ENCODE measurements at regions not wholly inside any gene's neighbourhood (a gene's known extent, or its start where the extent isn't known, plus 50 kb on each side); places are given as distances from the start of the nearest gene placed in this dataset.

DNA sequence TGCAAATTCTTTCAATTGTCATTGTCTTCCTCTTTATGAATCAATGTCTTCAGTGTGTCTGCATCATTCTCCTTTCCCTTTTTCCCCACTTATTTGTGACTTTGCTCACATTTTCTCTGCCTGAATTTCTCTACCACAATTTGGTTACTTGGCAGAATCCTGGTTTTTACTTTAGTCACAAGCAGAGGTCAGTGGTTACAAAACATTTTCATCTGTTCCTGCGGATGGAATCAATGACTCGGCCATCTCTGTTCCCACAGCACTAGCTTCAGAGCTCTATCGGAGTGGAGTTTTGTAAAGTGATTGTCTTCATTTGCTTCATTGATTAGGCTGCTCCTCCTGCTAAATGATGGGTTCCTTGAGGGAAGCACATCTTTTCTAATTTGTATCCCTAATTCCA is 501.3 kb upstream of the AADAT start:
- no TSS peak for BruUV-seq (replicated peaks)
- Histone ChIP-seq H3K9ac (ENCODE audit: insufficient read depth in 1 of 2, low read depth in 2 of 2, low read length in 2 of 2) (no peak overlapping the region), H3K4me1 (replicated peaks in 1 of 2; ENCODE audit: control insufficient read depth in 2 of 2, insufficient read depth in 2 of 2, low read length in 2 of 2) (no peaks in the 10 kb centered on the region), H3K27me3 (ENCODE audit: control insufficient read depth in 2 of 2, insufficient read depth in 2 of 2, low read length in 2 of 2) (no peaks in the 10 kb centered on the region), H2AFZ (ENCODE audit: low read depth, low read length) (no peak overlapping the region), H3K4me3 (no peak overlapping the region), H3K36me3 (ENCODE audit: control insufficient read depth, insufficient read depth, low read length) (no peaks in the 10 kb centered on the region), H3K79me2 (ENCODE audit: control insufficient read depth, insufficient read depth, low read length) (no peaks in the 10 kb centered on the region), H3K9me1 (ENCODE audit: control insufficient read depth, insufficient read depth, low read length) (no peaks in the 10 kb centered on the region), H3K9me3 (replicated peaks; ENCODE audit: control insufficient read depth, insufficient read depth, low read depth, low read length) (no peaks in the 10 kb centered on the region; the same call in 1 of the 2 replicates), H3K4me2 (ENCODE audit: insufficient read depth, low read length) (no peak overlapping the region), H3K27ac (ENCODE audit: extremely low read depth, low read depth, low read length) (no peak overlapping the region), H4K20me1 (replicated peaks; ENCODE audit: control insufficient read depth, insufficient read depth, low read length) (no peaks in the 10 kb centered on the region)
- in situ Hi-C loops (cut with MboI) (no loop called here), intact Hi-C loops (cut with micrococcal nuclease) (no loop called here)
- ChIA-PET POLR2A (no interaction called here), CTCF (ENCODE audit: low intra/inter-chr PET ratio) (no interaction called here)
- no peak for FAIRE-seq
- DNase-seq (ENCODE audit: extremely low read depth in 1 of 4, low spot score in 3 of 4) = no peak
- no peak for ATAC-seq
- WGBS (ENCODE audit: insufficient coverage, low coverage, missing lambda C conversion rate) = 0% methylated on average over 3 of the region's 3 CpGs
- TF ChIP-seq MAFG (tag; conservative IDR thresholded peaks at IDR 0.05) (no peak), ZNF561 (CRISPR knock-in tag; conservative IDR thresholded peaks at IDR 0.05) (no peak), SMARCA4 (IDR thresholded peaks at IDR 0.05) (no peak)

DNA sequence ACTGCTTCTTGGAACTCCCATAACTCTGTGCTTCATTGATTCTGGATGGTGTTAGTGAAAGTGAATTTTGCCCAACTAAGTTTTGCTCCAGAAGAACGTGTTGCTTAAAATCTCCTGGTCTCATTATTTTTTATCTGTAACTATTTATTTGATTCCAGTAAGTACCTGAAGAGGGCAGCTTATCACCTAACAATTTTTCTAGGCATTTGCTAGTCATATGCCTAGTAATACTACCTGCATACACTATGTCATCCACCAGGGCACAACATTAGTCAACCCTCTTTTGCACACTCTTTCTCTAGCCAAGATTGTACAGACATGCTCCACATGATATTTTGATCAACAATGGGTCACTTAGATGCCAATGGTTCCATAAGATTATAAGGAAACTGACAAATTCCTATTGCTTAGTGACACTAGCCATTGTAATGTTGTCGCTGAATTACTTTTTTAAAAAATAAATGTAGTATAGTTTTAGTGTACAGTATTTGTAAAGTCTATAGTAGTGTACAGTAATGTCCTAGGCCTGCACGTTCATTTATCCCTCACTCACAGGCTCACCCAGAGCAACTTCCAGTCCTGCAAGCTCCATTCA is 499.9 kb upstream of the AADAT start:
- intact Hi-C loops (cut with micrococcal nuclease) = no loop called here
- CTCF ChIA-PET (ENCODE audit: low intra/inter-chr PET ratio) = no interaction called here
- ATAC-seq = no peak
- Histone ChIP-seq H3K4me3 (no peak overlapping the region), H3K9ac (ENCODE audit: insufficient read depth in 1 of 2, low read depth in 2 of 2, low read length in 2 of 2) (no peak overlapping the region), H3K4me2 (ENCODE audit: insufficient read depth, low read length) (no peak overlapping the region), H3K36me3 (ENCODE audit: control insufficient read depth, insufficient read depth, low read length) (no peaks in the 10 kb centered on the region), H3K27me3 (ENCODE audit: control insufficient read depth in 2 of 2, insufficient read depth in 2 of 2, low read length in 2 of 2) (no peaks in the 10 kb centered on the region), H3K4me1 (replicated peaks in 1 of 2; ENCODE audit: control insufficient read depth in 2 of 2, insufficient read depth in 2 of 2, low read length in 2 of 2) (no peaks in the 10 kb centered on the region), H3K9me1 (ENCODE audit: control insufficient read depth, insufficient read depth, low read length) (no peaks in the 10 kb centered on the region), H3K79me2 (ENCODE audit: control insufficient read depth, insufficient read depth, low read length) (no peaks in the 10 kb centered on the region), H3K27ac (ENCODE audit: extremely low read depth, low read depth, low read length) (no peak overlapping the region), H4K20me1 (replicated peaks; ENCODE audit: control insufficient read depth, insufficient read depth, low read length) (no peaks in the 10 kb centered on the region), H3K9me3 (replicated peaks; ENCODE audit: control insufficient read depth, insufficient read depth, low read depth, low read length) (no peaks in the 10 kb centered on the region; the same call in 1 of the 2 replicates), H2AFZ (ENCODE audit: low read depth, low read length) (no peak overlapping the region)
- FAIRE-seq = no peak
- no TSS peak for BruUV-seq (replicated peaks)
- in situ Hi-C loops (cut with MboI) = no loop called here
- 3% methylated on average over 3 of the region's 3 CpGs for WGBS (ENCODE audit: insufficient coverage, low coverage, missing lambda C conversion rate)
- TF ChIP-seq CBX5 (IDR thresholded peaks at IDR 0.05; ENCODE audit: borderline replicate concordance, low read depth) (no peak), LEF1 (IDR thresholded peaks at IDR 0.05) (no peak), ARID1B (IDR thresholded peaks at IDR 0.05) (no peak)
- POLR2A ChIA-PET = no interaction called here
- peak in 1 of 4 experiments; percentile 2 for DNase-seq (ENCODE audit: extremely low read depth in 1 of 4, low spot score in 3 of 4)

All from K562 (cell line).